ENCODE measurements at regions not wholly inside any gene's neighbourhood (a gene's known extent, or its start where the extent isn't known, plus 50 kb on each side); places are given as distances from the start of the nearest gene placed in this dataset.

DNA sequence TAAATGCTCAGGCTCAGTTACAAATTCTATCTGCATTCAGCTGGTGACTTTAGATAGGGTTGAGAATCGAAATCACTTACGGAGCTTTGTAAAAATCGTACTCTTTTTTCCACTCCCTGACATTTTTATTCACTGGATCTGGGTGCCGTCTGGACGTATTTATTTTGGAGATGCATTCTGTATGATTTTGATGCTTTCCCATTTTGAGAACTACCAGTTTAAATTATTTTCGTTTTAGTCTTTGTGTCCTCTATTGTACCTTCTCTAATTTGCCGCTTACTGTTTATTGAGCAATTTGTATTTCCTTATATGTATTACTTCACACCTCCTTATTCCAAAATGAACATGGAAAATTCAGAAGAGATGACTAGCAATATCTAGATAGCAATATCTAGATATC is 96.2 kb downstream of the FASLG start:
- Histone ChIP-seq H3K4me1 (ENCODE audit: control insufficient read depth, insufficient read depth, low read length, poor library complexity, severe bottlenecking) (no peaks in the 10 kb centered on the region), H3K27ac (ENCODE audit: insufficient read depth, low read length, poor library complexity, severe bottlenecking) (no peak overlapping the region), H3K9me3 (ENCODE audit: control insufficient read depth in 2 of 2, low read length in 2 of 2) (no peaks in the 10 kb centered on the region), H3K36me3 (ENCODE audit: control insufficient read depth, insufficient read depth, low read length) (no peaks in the 10 kb centered on the region), H3K27me3 (ENCODE audit: control insufficient read depth, insufficient read depth, low read length) (peaks cover 5% of the 10 kb centered on the region), H3K4me3 (ENCODE audit: low read depth, low read length) (no peak overlapping the region)
- DNase-seq (no peak), ATAC-seq (ENCODE audit: low read depth in 2 of 2) (no peak)
- Mint-ChIP-seq H3K27me3 (peaks cover 15% of the 10 kb centered on the region), H3K36me3 (no peaks in the 10 kb centered on the region), H3K4me3 (no peak overlapping the region), H3K9me3 (peaks cover 0 to 5% (median 0%) of the 10 kb centered on the region in 7 donors), H3K27ac (no peak overlapping the region), H3K4me1 (peaks cover 0 to 5% (median 1%) of the 10 kb centered on the region in 4 donors)

GRCh38 chr1:172756024-172756423 is 97.1 kb downstream of the FASLG start:
- H3K27me3 Mint-ChIP-seq, result peaks cover 15% of the 10 kb centered on the region
- H3K4me3 ChIP-seq (ENCODE audit: low read depth, low read length), result no peak overlapping the region
- no peak for DNase-seq
- no peak for ATAC-seq (ENCODE audit: low read depth in 2 of 2)
- no peak overlapping the region for H3K4me3 Mint-ChIP-seq
- H3K27ac ChIP-seq (ENCODE audit: insufficient read depth, low read length, poor library complexity, severe bottlenecking), result no peak overlapping the region
- peaks cover 0 to 5% (median 2%) of the 10 kb centered on the region in 4 donors for H3K4me1 Mint-ChIP-seq
- H3K36me3 ChIP-seq (ENCODE audit: control insufficient read depth, insufficient read depth, low read length), result no peaks in the 10 kb centered on the region
- no peak overlapping the region for H3K27ac Mint-ChIP-seq
- H3K4me1 ChIP-seq (ENCODE audit: control insufficient read depth, insufficient read depth, low read length, poor library complexity, severe bottlenecking), result no peaks in the 10 kb centered on the region
- H3K27me3 ChIP-seq (ENCODE audit: control insufficient read depth, insufficient read depth, low read length), result peaks cover 7% of the 10 kb centered on the region
- peaks cover 0 to 5% (median 0%) of the 10 kb centered on the region in 7 donors for H3K9me3 Mint-ChIP-seq
- H3K36me3 Mint-ChIP-seq, result peaks cover 4% of the 10 kb centered on the region
- H3K9me3 ChIP-seq (ENCODE audit: control insufficient read depth in 2 of 2, low read length in 2 of 2), result no peaks in the 10 kb centered on the region

- H3K27ac ChIP-seq (ENCODE audit: insufficient read depth, low read length, poor library complexity, severe bottlenecking), result no peak overlapping the region
- H3K27me3 Mint-ChIP-seq, result peaks cover 17% of the 10 kb centered on the region
- H3K4me3 ChIP-seq (ENCODE audit: low read depth, low read length), result no peak overlapping the region
- H3K27me3 ChIP-seq (ENCODE audit: control insufficient read depth, insufficient read depth, low read length), result peaks cover 13% of the 10 kb centered on the region
- no peak overlapping the region for H3K4me3 Mint-ChIP-seq
- H3K4me1 Mint-ChIP-seq, result peaks cover 0 to 8% (median 2%) of the 10 kb centered on the region in 4 donors
- DNase-seq, result no peak
- H3K9me3 ChIP-seq (ENCODE audit: control insufficient read depth in 2 of 2, low read length in 2 of 2), result no peaks in the 10 kb centered on the region
- H3K36me3 Mint-ChIP-seq, result peaks cover 4% of the 10 kb centered on the region
- H3K9me3 Mint-ChIP-seq, result peaks cover 0 to 5% (median 0%) of the 10 kb centered on the region in 7 donors
- H3K4me1 ChIP-seq (ENCODE audit: control insufficient read depth, insufficient read depth, low read length, poor library complexity, severe bottlenecking), result no peaks in the 10 kb centered on the region
- no peak overlapping the region for H3K27ac Mint-ChIP-seq
- no peak for ATAC-seq (ENCODE audit: low read depth in 2 of 2)
- no peaks in the 10 kb centered on the region for H3K36me3 ChIP-seq (ENCODE audit: control insufficient read depth, insufficient read depth, low read length)
Measured at GRCh38 chr1:172758259-172758658, 99.4 kb downstream of the FASLG start.

DNA sequence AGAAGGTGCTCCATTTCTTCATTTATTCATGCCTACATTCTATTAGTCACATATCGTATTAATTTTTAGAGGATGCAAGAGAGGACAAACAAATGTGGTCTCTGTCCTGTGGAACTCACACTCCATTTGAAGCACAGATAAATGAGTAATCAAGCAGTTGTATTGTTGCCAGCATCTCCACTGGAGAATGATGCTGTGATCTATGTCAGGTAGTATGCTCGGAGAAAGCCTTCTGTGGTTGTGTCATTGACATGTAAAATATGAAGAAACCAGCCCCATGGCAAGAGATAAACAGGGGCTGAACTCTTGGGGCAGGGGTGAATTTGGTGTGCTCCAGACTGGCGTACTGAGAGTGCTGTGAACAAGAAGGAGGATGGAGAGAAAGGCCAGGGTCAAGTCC is 101.2 kb downstream of the FASLG start:
- Mint-ChIP-seq H3K4me3 (no peak overlapping the region), H3K27ac (no peak overlapping the region), H3K27me3 (peaks cover 24% of the 10 kb centered on the region), H3K9me3 (peaks cover 0 to 5% (median 0%) of the 10 kb centered on the region in 7 donors), H3K36me3 (peaks cover 4% of the 10 kb centered on the region), H3K4me1 (peaks cover 3 to 21% (median 7%) of the 10 kb centered on the region in 4 donors)
- Histone ChIP-seq H3K4me3 (ENCODE audit: low read depth, low read length) (no peak overlapping the region), H3K4me1 (ENCODE audit: control insufficient read depth, insufficient read depth, low read length, poor library complexity, severe bottlenecking) (peaks cover under 1% of the 10 kb centered on the region), H3K9me3 (ENCODE audit: control insufficient read depth in 2 of 2, low read length in 2 of 2) (no peaks in the 10 kb centered on the region), H3K27me3 (ENCODE audit: control insufficient read depth, insufficient read depth, low read length) (peaks cover 13% of the 10 kb centered on the region), H3K27ac (ENCODE audit: insufficient read depth, low read length, poor library complexity, severe bottlenecking) (no peak overlapping the region), H3K36me3 (ENCODE audit: control insufficient read depth, insufficient read depth, low read length) (no peaks in the 10 kb centered on the region)
- ATAC-seq (ENCODE audit: low read depth in 2 of 2), result no peak
- DNase-seq, result no peak

DNA sequence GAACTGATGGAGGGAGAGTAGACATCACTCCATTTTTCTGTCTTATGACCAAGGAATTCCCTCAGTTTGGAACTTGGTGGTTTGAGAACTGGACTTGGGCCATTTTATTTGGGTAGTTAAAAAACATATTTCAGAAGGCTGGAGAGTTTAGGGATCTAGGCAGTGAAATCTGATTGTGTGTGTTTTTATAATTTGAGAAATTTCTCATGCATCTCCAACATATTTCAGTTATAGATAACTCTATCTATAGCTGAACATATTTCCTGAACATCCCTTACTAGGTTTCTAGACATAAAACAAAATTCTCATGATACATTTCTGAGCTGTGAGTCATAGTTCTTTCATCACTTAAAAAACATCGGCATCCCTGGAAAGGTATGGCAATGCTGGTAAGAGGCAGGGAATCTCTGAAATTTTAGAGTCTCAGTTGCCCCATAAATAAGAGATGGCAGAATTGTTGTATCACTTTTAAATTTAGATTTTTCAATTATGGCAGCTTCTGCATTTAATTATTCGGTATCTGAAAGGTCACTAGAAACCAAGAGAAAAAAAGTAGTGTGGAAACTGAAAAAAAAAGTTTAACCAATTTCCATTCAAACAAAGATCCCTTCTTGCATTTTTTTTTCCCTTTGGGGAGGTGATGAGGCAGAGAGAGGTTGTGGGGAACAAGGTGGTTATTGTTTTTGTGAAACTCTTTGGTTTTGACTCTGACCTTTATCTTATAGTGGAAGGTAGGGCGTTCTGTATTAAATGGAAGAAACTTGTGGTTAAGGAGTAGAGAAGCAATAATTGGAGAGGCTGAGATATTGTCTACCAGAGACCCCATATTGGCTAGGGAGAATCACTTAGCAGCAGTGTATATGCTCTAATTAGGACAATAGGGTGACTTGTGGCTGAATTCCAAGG is 102.9 kb downstream of the FASLG start:
- no peak for ATAC-seq (ENCODE audit: low read depth in 2 of 2)
- H3K27ac Mint-ChIP-seq, result no peak overlapping the region
- peaks cover 0 to 26% (median 7%) of the 10 kb centered on the region in 4 donors for H3K4me1 Mint-ChIP-seq

DNA sequence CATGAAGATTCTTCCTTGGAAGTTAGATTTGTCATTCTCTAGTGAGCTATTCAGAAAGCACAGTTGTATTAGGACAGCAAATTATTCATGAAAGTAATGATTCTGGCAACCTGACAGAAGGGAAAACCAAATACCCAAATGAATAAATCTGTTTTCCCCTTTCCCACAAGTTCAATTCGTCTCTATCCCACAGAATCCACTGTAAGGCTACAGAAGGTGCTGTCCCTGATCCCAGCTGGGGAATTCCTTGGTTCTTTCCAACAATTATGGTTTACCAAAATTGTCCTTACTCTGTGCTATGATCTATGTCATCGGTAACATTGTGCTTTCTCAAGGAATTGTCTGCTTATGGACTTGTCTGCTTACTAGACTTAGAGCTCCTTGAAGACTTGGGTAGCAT is 104.2 kb downstream of the FASLG start:
- Mint-ChIP-seq H3K9me3 (peaks cover 0 to 5% (median 0%) of the 10 kb centered on the region in 7 donors), H3K4me1 (peaks cover 0 to 26% (median 7%) of the 10 kb centered on the region in 4 donors), H3K4me3 (no peak overlapping the region), H3K27ac (no peak overlapping the region), H3K27me3 (peaks cover 15% of the 10 kb centered on the region), H3K36me3 (peaks cover 4% of the 10 kb centered on the region)
- peaks cover 13% of the 10 kb centered on the region for H3K27me3 ChIP-seq (ENCODE audit: control insufficient read depth, insufficient read depth, low read length)
- no peak overlapping the region for H3K4me3 ChIP-seq (ENCODE audit: low read depth, low read length)
- no peaks in the 10 kb centered on the region for H3K9me3 ChIP-seq (ENCODE audit: control insufficient read depth in 2 of 2, low read length in 2 of 2)
- H3K27ac ChIP-seq (ENCODE audit: insufficient read depth, low read length, poor library complexity, severe bottlenecking), result no peak overlapping the region
- no peak for ATAC-seq (ENCODE audit: low read depth in 2 of 2)
- peaks cover 3% of the 10 kb centered on the region for H3K4me1 ChIP-seq (ENCODE audit: control insufficient read depth, insufficient read depth, low read length, poor library complexity, severe bottlenecking)
- H3K36me3 ChIP-seq (ENCODE audit: control insufficient read depth, insufficient read depth, low read length), result no peaks in the 10 kb centered on the region
- no peak for DNase-seq

More for the DNA sequence above, 102.9 kb downstream of the FASLG start:
- peaks cover 13% of the 10 kb centered on the region for H3K27me3 ChIP-seq (ENCODE audit: control insufficient read depth, insufficient read depth, low read length)
- H3K36me3 ChIP-seq (ENCODE audit: control insufficient read depth, insufficient read depth, low read length), result no peaks in the 10 kb centered on the region
- H3K4me3 Mint-ChIP-seq, result no peak overlapping the region
- no peaks in the 10 kb centered on the region for H3K9me3 ChIP-seq (ENCODE audit: control insufficient read depth in 2 of 2, low read length in 2 of 2)
- no peak overlapping the region for H3K4me3 ChIP-seq (ENCODE audit: low read depth, low read length)
- H3K36me3 Mint-ChIP-seq, result peaks cover 4% of the 10 kb centered on the region
- DNase-seq, result no peak
- H3K27ac ChIP-seq (ENCODE audit: insufficient read depth, low read length, poor library complexity, severe bottlenecking), result no peak overlapping the region
- H3K9me3 Mint-ChIP-seq, result peaks cover 0 to 5% (median 0%) of the 10 kb centered on the region in 7 donors
- H3K27me3 Mint-ChIP-seq, result peaks cover 19% of the 10 kb centered on the region
- peaks cover 3% of the 10 kb centered on the region for H3K4me1 ChIP-seq (ENCODE audit: control insufficient read depth, insufficient read depth, low read length, poor library complexity, severe bottlenecking)

- no peaks in the 10 kb centered on the region for H3K36me3 ChIP-seq (ENCODE audit: control insufficient read depth, insufficient read depth, low read length)
- no peaks in the 10 kb centered on the region for H3K9me3 ChIP-seq (ENCODE audit: control insufficient read depth in 2 of 2, low read length in 2 of 2)
- H3K27ac Mint-ChIP-seq, result no peak overlapping the region
- ATAC-seq (ENCODE audit: low read depth in 2 of 2) (peak; percentile 43 to 53), DNase-seq (peak in 2 of 3 donors; percentile 7 to 46)
- H3K4me1 Mint-ChIP-seq, result peaks cover 0 to 26% (median 7%) of the 10 kb centered on the region in 4 donors
- H3K9me3 Mint-ChIP-seq, result no peaks in the 10 kb centered on the region
- H3K27me3 Mint-ChIP-seq, result peaks cover 15% of the 10 kb centered on the region
- peaks cover 3% of the 10 kb centered on the region for H3K4me1 ChIP-seq (ENCODE audit: control insufficient read depth, insufficient read depth, low read length, poor library complexity, severe bottlenecking)
- H3K36me3 Mint-ChIP-seq, result peaks cover 4% of the 10 kb centered on the region
- no peak overlapping the region for H3K27ac ChIP-seq (ENCODE audit: insufficient read depth, low read length, poor library complexity, severe bottlenecking)
- H3K4me3 ChIP-seq (ENCODE audit: low read depth, low read length), result no peak overlapping the region
- H3K27me3 ChIP-seq (ENCODE audit: control insufficient read depth, insufficient read depth, low read length), result peaks cover 12% of the 10 kb centered on the region
- peak overlapping the region in 2 of 4 donors; percentile 49 to 64 for H3K4me3 Mint-ChIP-seq
Measured at GRCh38 chr1:172764378-172764777, 105.5 kb downstream of the FASLG start.
